ENCODE measurements at regions not wholly inside any gene's neighbourhood (a gene's known extent, or its start where the extent isn't known, plus 50 kb on each side); places are given as distances from the start of the nearest gene placed in this dataset.
"Not testable (repeated sequence)": the region's sequence is repeated elsewhere in the genome, so short reads cannot be mapped to it uniquely, and the experiment has no call there.

- TF ChIP-seq CTCF (IDR thresholded peaks at IDR 0.05), result no peak
- intact Hi-C loops (cut with DNase I), result no loop called here
These were observed 290.4 kb upstream of the MAGEB16 start for GRCh38 chrX:35507701-35508100.

GRCh38 chrX:35548003-35548402, 250.1 kb upstream of the MAGEB16 start:
- H3K36me3 ChIP-seq; H3K4me3 ChIP-seq; H3K9me3 ChIP-seq; DNase-seq (ENCODE audit: low spot score in 2 of 2); H3K27ac ChIP-seq; H3K27me3 ChIP-seq; H3K4me1 ChIP-seq; intact Hi-C loops (cut with DNase I): not testable (repeated sequence)

More at GRCh38 chrX:35507701-35508100, 290.4 kb upstream of the MAGEB16 start:
- Histone ChIP-seq H3K36me3 (no peaks in the 10 kb centered on the region), H3K27me3 (no peaks in the 10 kb centered on the region), H3K4me3 (no peak overlapping the region), H3K9me3 (no peaks in the 10 kb centered on the region), H3K4me1 (no peaks in the 10 kb centered on the region), H3K27ac (no peak overlapping the region)
- DNase-seq (ENCODE audit: low spot score in 2 of 2), result no peak

GRCh38 chrX:35557916-35558315, 240.2 kb upstream of the MAGEB16 start:
- no peak for TF ChIP-seq CTCF (IDR thresholded peaks at IDR 0.05)
- no peaks in the 10 kb centered on the region for H3K27me3 ChIP-seq
- no peak overlapping the region for H3K4me3 ChIP-seq
- H3K9me3 ChIP-seq, result no peaks in the 10 kb centered on the region
- no peaks in the 10 kb centered on the region for H3K4me1 ChIP-seq
- H3K36me3 ChIP-seq, result no peaks in the 10 kb centered on the region
- no peak overlapping the region for H3K27ac ChIP-seq
- no peak for DNase-seq (ENCODE audit: low spot score in 2 of 2)
- intact Hi-C loops (cut with DNase I), result no loop called here

GRCh38 chrX:35561985-35562384, 236.2 kb upstream of the MAGEB16 start:
- no peak for TF ChIP-seq CTCF (IDR thresholded peaks at IDR 0.05)

GRCh38 chrX:35562395-35562794, 235.7 kb upstream of the MAGEB16 start:
- Histone ChIP-seq H3K4me3 (no peak overlapping the region), H3K9me3 (no peaks in the 10 kb centered on the region), H3K4me1 (no peaks in the 10 kb centered on the region), H3K36me3 (no peaks in the 10 kb centered on the region), H3K27me3 (no peaks in the 10 kb centered on the region), H3K27ac (no peak overlapping the region)
- intact Hi-C loops (cut with DNase I), result no loop called here
- no peak for TF ChIP-seq CTCF (IDR thresholded peaks at IDR 0.05)
- no peak for DNase-seq (ENCODE audit: low spot score in 2 of 2)

More at GRCh38 chrX:35561985-35562384, 236.2 kb upstream of the MAGEB16 start:
- H3K27me3 ChIP-seq, result no peaks in the 10 kb centered on the region
- no peaks in the 10 kb centered on the region for H3K4me1 ChIP-seq
- H3K9me3 ChIP-seq, result no peaks in the 10 kb centered on the region
- H3K36me3 ChIP-seq, result no peaks in the 10 kb centered on the region
- H3K4me3 ChIP-seq, result no peak overlapping the region
- intact Hi-C loops (cut with DNase I), result no loop called here
- DNase-seq (ENCODE audit: low spot score in 2 of 2), result no peak
- H3K27ac ChIP-seq, result no peak overlapping the region

GRCh38 chrX:35590210-35590609, 207.9 kb upstream of the MAGEB16 start:
- Histone ChIP-seq H3K9me3 (no peaks in the 10 kb centered on the region), H3K36me3 (no peaks in the 10 kb centered on the region), H3K4me3 (no peak overlapping the region), H3K27me3 (no peaks in the 10 kb centered on the region), H3K4me1 (no peaks in the 10 kb centered on the region), H3K27ac (no peak overlapping the region)
- intact Hi-C loops (cut with DNase I), result no loop called here
- TF ChIP-seq CTCF (IDR thresholded peaks at IDR 0.05), result no peak
- DNase-seq (ENCODE audit: low spot score in 2 of 2), result no peak

- H3K4me1 ChIP-seq; H3K9me3 ChIP-seq; DNase-seq (ENCODE audit: low spot score in 2 of 2); H3K27me3 ChIP-seq; intact Hi-C loops (cut with DNase I); H3K36me3 ChIP-seq; H3K4me3 ChIP-seq; H3K27ac ChIP-seq: not testable (repeated sequence)
These were observed 186.6 kb upstream of the MAGEB16 start for GRCh38 chrX:35611562-35611961.

Data from ascending aorta (tissue), 2 donors.